HUES64 (cell line): ENCODE measurements at regions not wholly inside any gene's neighbourhood (a gene's known extent, or its start where the extent isn't known, plus 50 kb on each side); places are given as distances from the start of the nearest gene placed in this dataset.
"Not testable (repeated sequence)": the region's sequence is repeated elsewhere in the genome, so short reads cannot be mapped to it uniquely, and the experiment has no call there.

Source experiments
- H3K27ac ChIP-seq: 2 replicates; pipeline ENCODE4 v1.7.0; 2013; ENCODE audit warnings: low read depth, low read length, inconsistent platforms
- H3K27me3 ChIP-seq: 2 replicates; pipeline ENCODE4 v1.6.1; 2013; ENCODE audit warnings: mild to moderate bottlenecking, low read length; ENCODE audit not compliant: insufficient read depth
- H3K36me3 ChIP-seq: 2 replicates; pipeline ENCODE4 v1.6.1; 2013; ENCODE audit warnings: mild to moderate bottlenecking, low read length; ENCODE audit not compliant: insufficient read depth
- H3K4me1 ChIP-seq: 2 replicates; pipeline ENCODE4 v1.6.1; 2013; ENCODE audit warnings: mild to moderate bottlenecking, low read length, moderate library complexity; ENCODE audit not compliant: insufficient read depth
- H3K4me3 ChIP-seq: 2 replicates; pipeline ENCODE4 v1.5.1; 2013; ENCODE audit warnings: mild to moderate bottlenecking, low read length, moderate library complexity
- H3K9ac ChIP-seq: 2 replicates; pipeline ENCODE4 v1.6.1; 2013; ENCODE audit warnings: mild to moderate bottlenecking, low read depth, low read length
- H3K9me3 ChIP-seq: 2 replicates; pipeline ENCODE4 v1.6.1; 2013; ENCODE audit warnings: low read depth, low read length; ENCODE audit not compliant: insufficient read depth
- WGBS: fragments of 150-250, 120-280 bp; methylation state at CpG from one replicate; pipeline ENCODE4 v1.1.7; 2013; ENCODE audit warnings: missing lambda C conversion rate; 5-methylcytosine and 5-hydroxymethylcytosine counted together

GRCh38 chr11:130539680-130540079 lies 91.2 kb downstream of the ADAMTS15 start:
- not testable (repeated sequence) for H3K4me1 ChIP-seq, H3K36me3 ChIP-seq, H3K9ac ChIP-seq, H3K27me3 ChIP-seq, H3K4me3 ChIP-seq, H3K9me3 ChIP-seq, H3K27ac ChIP-seq
- WGBS = 95% methylated on average over 1 of the region's 1 CpG

GRCh38 chr11:130544266-130544665 lies 95.8 kb downstream of the ADAMTS15 start:
- H3K4me3 ChIP-seq = no peak overlapping the region
- no peak overlapping the region for H3K27ac ChIP-seq
- no peaks in the 10 kb centered on the region for H3K27me3 ChIP-seq
- 93% methylated on average over 2 of the region's 2 CpGs for WGBS
- H3K4me1 ChIP-seq = no peaks in the 10 kb centered on the region
- no peaks in the 10 kb centered on the region for H3K9me3 ChIP-seq
- H3K9ac ChIP-seq = no peak overlapping the region
- no peaks in the 10 kb centered on the region for H3K36me3 ChIP-seq

DNA sequence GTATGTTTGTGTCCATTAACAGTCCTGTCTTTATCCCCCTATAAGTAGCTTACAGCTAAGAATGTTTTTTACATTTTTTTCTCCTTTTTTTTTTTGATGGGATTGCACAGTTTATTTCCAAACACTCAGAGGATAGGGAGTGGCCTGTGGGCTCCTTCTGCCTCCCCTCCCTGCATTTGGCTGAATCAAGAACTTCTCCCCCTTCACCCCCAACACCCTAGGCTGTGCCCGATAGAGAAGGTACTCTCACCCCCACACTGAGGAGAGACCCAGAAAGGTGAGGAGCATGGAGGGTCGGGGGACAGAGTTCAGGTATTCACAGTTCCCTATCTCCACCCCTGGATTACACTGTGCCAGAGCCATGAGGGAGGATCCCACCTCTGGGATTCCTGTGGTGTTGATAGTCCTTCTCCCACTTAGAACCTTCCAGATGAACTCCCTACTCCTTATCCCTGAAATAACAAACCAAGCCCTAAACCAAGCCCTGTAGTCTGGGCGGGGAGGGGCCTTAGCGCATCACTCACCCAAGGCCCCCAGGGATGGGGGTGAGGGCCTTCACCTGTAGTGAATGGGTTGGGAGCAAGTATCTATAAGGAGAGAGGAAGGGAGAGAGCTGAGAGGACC lies 97.1 kb downstream of the ADAMTS15 start:
- Histone ChIP-seq H3K4me1 (no peaks in the 10 kb centered on the region), H3K4me3 (no peak overlapping the region), H3K27me3 (no peaks in the 10 kb centered on the region), H3K9me3 (no peaks in the 10 kb centered on the region), H3K27ac (no peak overlapping the region), H3K9ac (no peak overlapping the region), H3K36me3 (no peaks in the 10 kb centered on the region)
- whole genome bisulfite sequencing = 83% methylated on average over 3 of the region's 4 CpGs

DNA sequence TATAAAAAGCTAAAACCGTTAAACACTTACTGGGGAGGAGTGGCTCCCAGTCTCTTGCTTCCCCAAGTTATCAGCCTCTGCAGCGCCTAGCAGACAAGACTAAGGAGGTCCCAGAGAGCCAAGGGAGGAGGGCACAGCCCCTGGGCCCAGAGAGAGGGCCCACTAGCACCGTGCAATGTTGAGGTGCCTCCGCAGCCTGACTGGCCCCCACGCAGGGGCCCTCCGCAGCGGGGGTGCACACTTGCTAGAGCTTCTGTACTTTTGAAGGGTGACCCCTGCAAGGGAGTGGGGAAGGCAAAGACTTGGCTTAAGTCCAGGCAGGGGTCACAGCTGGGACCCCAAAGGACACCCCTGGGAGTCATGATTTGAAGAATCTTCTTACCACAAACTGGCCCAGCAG lies 98.0 kb downstream of the ADAMTS15 start:
- no peak overlapping the region for H3K4me3 ChIP-seq
- WGBS = 86% methylated on average over 7 of the region's 7 CpGs
- no peaks in the 10 kb centered on the region for H3K9me3 ChIP-seq

GRCh38 chr11:130546901-130547694 lies 98.7 kb downstream of the ADAMTS15 start:
- H3K27me3 ChIP-seq = no peaks in the 10 kb centered on the region
- H3K27ac ChIP-seq = no peak overlapping the region
- H3K36me3 ChIP-seq = no peaks in the 10 kb centered on the region
- 95% methylated on average over 33 of the region's 33 CpGs for WGBS
- no peaks in the 10 kb centered on the region for H3K4me1 ChIP-seq
- H3K9me3 ChIP-seq = no peaks in the 10 kb centered on the region
- no peak overlapping the region for H3K9ac ChIP-seq
- H3K4me3 ChIP-seq = no peak overlapping the region

More for the DNA sequence above, 98.0 kb downstream of the ADAMTS15 start:
- H3K9ac ChIP-seq = no peak overlapping the region
- no peaks in the 10 kb centered on the region for H3K27me3 ChIP-seq
- no peaks in the 10 kb centered on the region for H3K4me1 ChIP-seq
- H3K27ac ChIP-seq = no peak overlapping the region
- H3K36me3 ChIP-seq = no peaks in the 10 kb centered on the region

DNA sequence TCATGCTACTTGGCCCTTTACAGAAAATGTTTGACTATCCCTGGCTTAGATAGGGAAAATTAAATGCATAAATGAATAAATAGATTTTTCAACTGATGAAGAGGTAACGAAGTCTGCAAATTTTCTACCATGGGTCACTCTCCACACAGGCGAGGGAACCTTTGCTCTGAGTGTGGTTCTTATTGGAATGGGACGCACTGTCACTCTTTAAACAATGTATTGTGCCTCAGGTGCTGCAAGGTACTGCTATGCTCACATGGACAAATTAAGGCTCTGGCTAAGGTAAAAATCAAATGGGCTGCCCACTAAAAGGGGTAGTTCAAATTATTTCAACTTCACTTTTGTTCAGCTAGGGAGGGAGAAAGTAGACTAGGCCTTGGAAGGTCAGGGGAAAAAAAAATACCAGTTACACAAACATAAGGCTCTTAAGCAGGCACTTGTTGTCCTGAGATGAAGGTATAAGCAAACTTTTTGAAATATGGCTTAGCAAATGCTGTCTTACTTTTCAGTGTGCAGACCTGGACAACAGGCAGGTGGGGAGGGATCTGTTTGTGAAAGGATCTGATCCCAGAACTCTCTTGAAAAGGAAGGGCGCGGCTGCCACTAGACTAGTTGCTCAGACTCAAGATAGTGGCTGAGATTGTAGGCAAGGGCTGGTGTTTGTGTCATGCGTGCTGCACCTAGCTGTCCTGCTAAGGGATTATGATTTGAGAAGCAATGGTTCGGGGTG lies 99.5 kb downstream of the ADAMTS15 start:
- Histone ChIP-seq H3K9ac (no peak overlapping the region), H3K27ac (no peak overlapping the region), H3K36me3 (no peaks in the 10 kb centered on the region), H3K4me1 (no peaks in the 10 kb centered on the region), H3K4me3 (no peak overlapping the region), H3K9me3 (no peaks in the 10 kb centered on the region), H3K27me3 (no peaks in the 10 kb centered on the region)
- WGBS = 82% methylated on average over 7 of the region's 7 CpGs

- Histone ChIP-seq H3K36me3 (no peaks in the 10 kb centered on the region), H3K4me3 (no peak overlapping the region), H3K27me3 (no peaks in the 10 kb centered on the region), H3K9me3 (no peaks in the 10 kb centered on the region), H3K4me1 (no peaks in the 10 kb centered on the region), H3K27ac (no peak overlapping the region), H3K9ac (no peak overlapping the region)
- WGBS = 83% methylated on average over 1 of the region's 1 CpG
Observed at GRCh38 chr11:130548491-130548833, 100.0 kb downstream of the ADAMTS15 start.

- H3K36me3 ChIP-seq = no peaks in the 10 kb centered on the region
- H3K4me3 ChIP-seq = no peak overlapping the region
- H3K9me3 ChIP-seq = no peaks in the 10 kb centered on the region
- WGBS = 91% methylated on average over 4 of the region's 4 CpGs
- no peak overlapping the region for H3K9ac ChIP-seq
- H3K4me1 ChIP-seq = no peaks in the 10 kb centered on the region
- no peaks in the 10 kb centered on the region for H3K27me3 ChIP-seq
- H3K27ac ChIP-seq = no peak overlapping the region
Observed at GRCh38 chr11:130549393-130549999, 101.1 kb downstream of the ADAMTS15 start.

- Histone ChIP-seq H3K9ac (no peak overlapping the region), H3K36me3 (no peaks in the 10 kb centered on the region), H3K27me3 (no peaks in the 10 kb centered on the region), H3K4me1 (no peaks in the 10 kb centered on the region), H3K4me3 (no peak overlapping the region), H3K9me3 (no peaks in the 10 kb centered on the region), H3K27ac (no peak overlapping the region)
- WGBS = 94% methylated on average over 3 of the region's 3 CpGs
Observed at GRCh38 chr11:130550150-130550549, 101.7 kb downstream of the ADAMTS15 start.

GRCh38 chr11:130550984-130551383 lies 102.5 kb downstream of the ADAMTS15 start:
- H3K27ac ChIP-seq = no peak overlapping the region
- H3K36me3 ChIP-seq = no peaks in the 10 kb centered on the region
- H3K9me3 ChIP-seq = no peaks in the 10 kb centered on the region
- H3K9ac ChIP-seq = no peak overlapping the region
- no peak overlapping the region for H3K4me3 ChIP-seq
- no peaks in the 10 kb centered on the region for H3K27me3 ChIP-seq
- H3K4me1 ChIP-seq = no peaks in the 10 kb centered on the region
- WGBS = 80% methylated on average over 4 of the region's 4 CpGs

GRCh38 chr11:130551388-130551787 lies 102.9 kb downstream of the ADAMTS15 start:
- Histone ChIP-seq H3K9me3 (no peaks in the 10 kb centered on the region), H3K27me3 (no peaks in the 10 kb centered on the region), H3K36me3 (no peaks in the 10 kb centered on the region), H3K9ac (no peak overlapping the region), H3K27ac (no peak overlapping the region), H3K4me1 (no peaks in the 10 kb centered on the region), H3K4me3 (no peak overlapping the region)
- WGBS = 95% methylated on average over 5 of the region's 5 CpGs
